ENCODE measurements at regions not wholly inside any gene's neighbourhood (a gene's known extent, or its start where the extent isn't known, plus 50 kb on each side); places are given as distances from the start of the nearest gene placed in this dataset.

- TF ChIP-seq ELK3 (CRISPR knock-in tag; IDR thresholded peaks at IDR 0.05) (no peak), HOMEZ (CRISPR knock-in tag; IDR thresholded peaks at IDR 0.05) (no peak)
These were observed 191.6 kb downstream of the IGLL1 start (continued) for GRCh38 chr22:23388517-23388890.

GRCh38 chr22:23387827-23388516 is 192.1 kb downstream of the IGLL1 start:
- POLR2A ChIA-PET, result no interaction called here
- WGBS (ENCODE audit: insufficient coverage, low coverage, missing lambda C conversion rate), result 25% methylated on average over 24 of the region's 32 CpGs
- no peak for TF ChIP-seq BCLAF1 (IDR thresholded peaks at IDR 0.05; ENCODE audit: borderline replicate concordance in 1 of 2, control insufficient read depth in 1 of 2, low read depth in 2 of 2, low read length in 1 of 2)
- no peak for TF ChIP-seq CEBPG (CRISPR knock-in tag; IDR thresholded peaks at IDR 0.05)
- TF ChIP-seq CEBPG (tag; conservative IDR thresholded peaks at IDR 0.05 in 1 of 2, IDR thresholded peaks at IDR 0.05 in 1 of 2), result no peak
- TF ChIP-seq ZNF584 (CRISPR knock-in tag; IDR thresholded peaks at IDR 0.05; ENCODE audit: low read depth), result no peak
- TF ChIP-seq CHD1 (IDR thresholded peaks at IDR 0.05; ENCODE audit: low read length), result no peak
- no peak for TF ChIP-seq ILF3 (IDR thresholded peaks at IDR 0.05; ENCODE audit: borderline replicate concordance)
- TF ChIP-seq MEF2D (tag; conservative IDR thresholded peaks at IDR 0.05; ENCODE audit: low read depth), result no peak
- TF ChIP-seq ZNF449 (CRISPR knock-in tag; IDR thresholded peaks at IDR 0.05), result no peak
- TF ChIP-seq U2AF1 (optimal IDR thresholded peaks at IDR 0.05; ENCODE audit: low read depth, low read length), result no peak

More at GRCh38 chr22:23387827-23388516, 192.1 kb downstream of the IGLL1 start:
- CTCF ChIA-PET (ENCODE audit: low intra/inter-chr PET ratio), result no interaction called here
- in situ Hi-C loops (cut with MboI), result loop anchor here (10.0 to 25.0 kb wide), 2 partner anchors 83 to 426 kb away; no protein-coding TSS in a partner anchor
- H3K4me3 ChIP-seq, result no peak overlapping the region
- H3K4me2 ChIP-seq (ENCODE audit: insufficient read depth, low read length), result no peak overlapping the region
- H3K9me3 ChIP-seq (replicated peaks; ENCODE audit: control insufficient read depth, insufficient read depth, low read depth, low read length), result no peaks in the 10 kb centered on the region
- no peak overlapping the region for H3K9ac ChIP-seq (ENCODE audit: insufficient read depth in 1 of 2, low read depth in 2 of 2, low read length in 2 of 2)
- no TSS peak for BruUV-seq (replicated peaks)
- ATAC-seq (no peak), DNase-seq (ENCODE audit: extremely low read depth in 1 of 4, low spot score in 3 of 4) (no peak), FAIRE-seq (no peak)
- H2AFZ ChIP-seq (ENCODE audit: low read depth, low read length), result no peak overlapping the region
- no peaks in the 10 kb centered on the region for H3K79me2 ChIP-seq (ENCODE audit: control insufficient read depth, insufficient read depth, low read length)
- H3K36me3 ChIP-seq (ENCODE audit: control insufficient read depth, insufficient read depth, low read length), result no peaks in the 10 kb centered on the region
- H3K9me1 ChIP-seq (ENCODE audit: control insufficient read depth, insufficient read depth, low read length), result no peaks in the 10 kb centered on the region
- H3K27ac ChIP-seq (ENCODE audit: extremely low read depth, low read depth, low read length), result no peak overlapping the region
- intact Hi-C loops (cut with micrococcal nuclease), result loop anchor here (2.0 to 5.0 kb wide), 3 partner anchors 149 to 429 kb away; no protein-coding TSS in a partner anchor
- H3K27me3 ChIP-seq (ENCODE audit: control insufficient read depth in 2 of 2, insufficient read depth in 2 of 2, low read length in 2 of 2), result 0 out of 5 replicates have a peak, but pooled peaks cover 0 to under 1% of the 10 kb centered on the region in 2 experiments
- peaks cover 0 to 27% of the 10 kb centered on the region in 2 experiments; a peak in 1 of 5 replicates for H3K4me1 ChIP-seq (replicated peaks in 1 of 2; ENCODE audit: control insufficient read depth in 2 of 2, insufficient read depth in 2 of 2, low read length in 2 of 2)
- H4K20me1 ChIP-seq (replicated peaks; ENCODE audit: control insufficient read depth, insufficient read depth, low read length), result 0 out of 2 replicates have a peak, but pooled peaks cover 7% of the 10 kb centered on the region

All from K562 (cell line).